B cell (primary cell): ENCODE measurements at regions not wholly inside any gene's neighbourhood (a gene's known extent, or its start where the extent isn't known, plus 50 kb on each side); places are given as distances from the start of the nearest gene placed in this dataset.

Experiments used
- ATAC-seq: fragments of 200-7000 bp; cut with Tn5 transposase; one replicate; pipeline ENCODE4 v1.10.0; 2021; ENCODE audit warnings: low read depth, mild to moderate bottlenecking, moderate number of reproducible peaks, moderate library complexity
- CTCF ChIA-PET: fragments of 350-600 bp; sonication (Branson Sonifier 250); formaldehyde crosslinking; loops from one replicate; lab custom pipeline; 2021; ENCODE audit warnings: antibody characterized with exemption, inconsistent platforms; lab: Charles Lee
- POLR2A ChIA-PET: fragments of 350-600 bp; sonication (Branson Sonifier 250); formaldehyde crosslinking; loops from one replicate; lab custom pipeline; 2021; ENCODE audit warnings: antibody characterized with exemption; lab: Charles Lee
- DNase-seq: peaks from one replicate; pipeline ENCODE4 v3.0.0; 2013
- H2AFZ ChIP-seq: 2 replicates; pipeline ENCODE4 v1.6.1; 2012; ENCODE audit warnings: mild to moderate bottlenecking, low read depth, low read length; ENCODE audit not compliant: insufficient read depth, poor library complexity, severe bottlenecking
- H3K27ac ChIP-seq, 2 donors: 1 replicate in 1 of 2; 2 replicates in 1 of 2; pipeline ENCODE4 v1.5.1; 2012 to 2013; ENCODE audit warnings: low read length in 2 of 2, mild to moderate bottlenecking in 2 of 2, moderate library complexity in 1 of 2
- H3K27me3 ChIP-seq, 4 experiments: fragments of 200-600 bp in 1 of 4; sonication (generic) in 1 of 4; replicated peaks in 1 of 4; 1 replicate in 2 of 4; 2 replicates in 2 of 4; pipeline versions ENCODE4 v1.6.1 to v1.7.0; 2013 to 2016; ENCODE audit warnings: low read length in 3 of 4, mild to moderate bottlenecking in 2 of 4, mixed read lengths in 1 of 4, moderate library complexity in 1 of 4; ENCODE audit not compliant: insufficient read depth in 4 of 4, control insufficient read depth in 3 of 4; ENCODE audit errors: control extremely low read depth in 1 of 4
- H3K36me3 ChIP-seq, 2 experiments: replicated peaks in 1 of 2; 1 replicate in 1 of 2; 2 replicates in 1 of 2; pipeline versions ENCODE4 v1.6.1 to v1.7.1; 2013; ENCODE audit warnings: low read length in 1 of 2; ENCODE audit not compliant: insufficient read depth in 2 of 2, control insufficient read depth in 1 of 2; ENCODE audit errors: control extremely low read depth in 1 of 2, extremely low read depth in 1 of 2
- H3K4me1 ChIP-seq, 2 donors: fragments of 200-600 bp in 1 of 2; sonication (generic) in 1 of 2; 1 replicate in 1 of 2; 2 replicates in 1 of 2; pipeline versions ENCODE4 v1.5.1 to v1.6.1; 2013 to 2017; ENCODE audit warnings: low read length in 2 of 2; ENCODE audit not compliant: control insufficient read depth in 2 of 2, insufficient read depth in 2 of 2
- H3K4me2 ChIP-seq: replicated peaks from 2 replicates; pipeline ENCODE3; 2012; ENCODE audit warnings: mild to moderate bottlenecking, low read depth, low read length; ENCODE audit not compliant: poor library complexity, severe bottlenecking
- H3K4me3 ChIP-seq, 5 experiments: fragments of 200-600 bp in 1 of 5; sonication (generic) in 1 of 5; 1 replicate in 3 of 5; 2 replicates in 2 of 5; pipeline versions ENCODE4 v1.5.1 to v1.7.0; 2011 to 2016; ENCODE audit warnings: low read length in 4 of 5, mild to moderate bottlenecking in 4 of 5, low read depth in 2 of 5, control low read depth in 1 of 5, moderate library complexity in 1 of 5; ENCODE audit not compliant: insufficient read depth in 1 of 5; ENCODE audit errors: control extremely low read depth in 1 of 5, extremely low read depth in 1 of 5
- H3K79me2 ChIP-seq: fragments of 200-600 bp; sonication (generic); one replicate; pipeline ENCODE4 v1.6.0; 2016; ENCODE audit warnings: low read length; ENCODE audit not compliant: control insufficient read depth, insufficient read depth
- H3K9ac ChIP-seq: fragments of 200-600 bp; sonication (generic); 2 replicates; pipeline ENCODE4 v1.6.1; 2017; ENCODE audit warnings: mild to moderate bottlenecking, low read length, moderate library complexity
- H3K9me3 ChIP-seq, 3 donors: one replicate each; pipeline versions ENCODE4 v1.6.1 to v1.7.1; 2013; ENCODE audit warnings: low read length in 2 of 3; ENCODE audit not compliant: control insufficient read depth in 2 of 3, insufficient read depth in 1 of 3; ENCODE audit errors: control extremely low read depth in 1 of 3
- H4K20me1 ChIP-seq: 2 replicates; pipeline ENCODE4 v1.6.0; 2012; ENCODE audit warnings: mild to moderate bottlenecking, low read length; ENCODE audit not compliant: insufficient read depth, control insufficient read depth, poor library complexity, severe bottlenecking
- H3K27ac Mint-ChIP-seq: one replicate; pipeline ENCODE4 v1.8.0; 2021; ENCODE audit warnings: mixed read lengths
- H3K27me3 Mint-ChIP-seq: one replicate; pipeline ENCODE4 v1.8.0; 2021; ENCODE audit warnings: mixed read lengths
- H3K4me1 Mint-ChIP-seq: one replicate; pipeline ENCODE4 v1.8.0; 2021; ENCODE audit warnings: mixed read lengths
- H3K4me3 Mint-ChIP-seq: one replicate; pipeline ENCODE4 v1.8.0; 2021; ENCODE audit warnings: mixed read lengths
- H3K9me3 Mint-ChIP-seq: one replicate; pipeline ENCODE4 v1.8.0; 2022; ENCODE audit warnings: mixed read lengths; ENCODE audit not compliant: insufficient read depth
- CTCF ChIP-seq: fragments of 200-600 bp; IDR thresholded peaks from one replicate; pipeline ENCODE4 v1.8.0; 2022; ENCODE audit warnings: antibody characterized with exemption, mild to moderate bottlenecking
- EZH2 ChIP-seq: IDR thresholded peaks from 2 replicates; pipeline ENCODE4 v1.6.1; 2012; ENCODE audit warnings: borderline replicate concordance, low read depth, mild to moderate bottlenecking, moderate library complexity, low read length; ENCODE audit not compliant: insufficient read depth, poor library complexity, severe bottlenecking
- WGBS: methylation state at CpG from one replicate; pipeline ENCODE4 v1.1.5; 2013; ENCODE audit warnings: missing lambda C conversion rate; ENCODE audit not compliant: insufficient coverage; 5-methylcytosine and 5-hydroxymethylcytosine counted together
- intact Hi-C: fragments of 100-400 bp; cut with micrococcal nuclease; formaldehyde crosslinking; loops from one replicate; pipeline ENCODE4 v1.10.0; 2022

- no peaks in the 10 kb centered on the region for H3K4me1 ChIP-seq
- CTCF ChIA-PET = no interaction called here
Observed at GRCh38 chrY:21821881-21822280, 72.4 kb downstream of the RBMY1D start.

GRCh38 chrY:21827593-21827992 is 66.7 kb downstream of the RBMY1D start:
- Histone ChIP-seq H4K20me1 (no peaks in the 10 kb centered on the region), H3K27me3 (no peaks in the 10 kb centered on the region), H3K4me1 (no peaks in the 10 kb centered on the region), H3K4me2 (no peak overlapping the region), H3K9me3 (no peaks in the 10 kb centered on the region), H3K4me3 (no peak overlapping the region), H3K9ac (no peak overlapping the region), H3K79me2 (no peaks in the 10 kb centered on the region), H3K36me3 (no peaks in the 10 kb centered on the region), H3K27ac (no peak overlapping the region), H2AFZ (no peak overlapping the region)
- WGBS = 90% methylated on average over 2 of the region's 3 CpGs
- no peaks in the 10 kb centered on the region for H3K9me3 Mint-ChIP-seq
- H3K27me3 Mint-ChIP-seq = no peaks in the 10 kb centered on the region
- no peaks in the 10 kb centered on the region for H3K4me1 Mint-ChIP-seq
- H3K4me3 Mint-ChIP-seq = no peak overlapping the region
- ChIA-PET POLR2A (no interaction called here), CTCF (no interaction called here)
- ATAC-seq (no peak), DNase-seq (no peak)
- no peak overlapping the region for H3K27ac Mint-ChIP-seq
- TF ChIP-seq CTCF (no peak), EZH2 (no peak)
- intact Hi-C loops = no loop called here

More at GRCh38 chrY:21821881-21822280, 72.4 kb downstream of the RBMY1D start:
- intact Hi-C loops = no loop called here
- no peak for TF ChIP-seq EZH2
- no peak for TF ChIP-seq CTCF
- H3K4me1 Mint-ChIP-seq = no peaks in the 10 kb centered on the region
- no peaks in the 10 kb centered on the region for H3K9me3 Mint-ChIP-seq
- H3K27ac Mint-ChIP-seq = no peak overlapping the region
- H3K79me2 ChIP-seq = no peaks in the 10 kb centered on the region
- H4K20me1 ChIP-seq = no peaks in the 10 kb centered on the region
- WGBS = 0% methylated on average over 1 of the region's 5 CpGs
- H3K4me3 Mint-ChIP-seq = no peak overlapping the region
- H3K9me3 ChIP-seq = no peaks in the 10 kb centered on the region
- no peak overlapping the region for H3K4me2 ChIP-seq
- no peak overlapping the region for H3K4me3 ChIP-seq
- POLR2A ChIA-PET = no interaction called here
- ATAC-seq (no peak), DNase-seq (no peak)
- H2AFZ ChIP-seq = no peak overlapping the region
- no peak overlapping the region for H3K9ac ChIP-seq
- no peak overlapping the region for H3K27ac ChIP-seq
- H3K36me3 ChIP-seq = no peaks in the 10 kb centered on the region
- no peaks in the 10 kb centered on the region for H3K27me3 Mint-ChIP-seq
- no peaks in the 10 kb centered on the region for H3K27me3 ChIP-seq
